HEK293T (cell line): ENCODE measurements at regions not wholly inside any gene's neighbourhood (a gene's known extent, or its start where the extent isn't known, plus 50 kb on each side); places are given as distances from the start of the nearest gene placed in this dataset.

ENCODE experiments used
- BHLHE40 ChIP-seq: fragments of 450-650 bp; IDR thresholded peaks from 2 replicates; pipeline ENCODE4 v1.6.1; 2016; ENCODE audit warnings: mild to moderate bottlenecking, moderate library complexity, borderline replicate concordance
- ELF4 ChIP-seq: fragments of 450-650 bp; IDR thresholded peaks from 2 replicates; pipeline ENCODE4 v1.6.1; 2017; ENCODE audit warnings: antibody characterized with exemption
- FOXA1 ChIP-seq: fragments of 450-650 bp; IDR thresholded peaks from 2 replicates; pipeline ENCODE4 v1.6.1; 2016; ENCODE audit warnings: mild to moderate bottlenecking
- FOXK2 ChIP-seq: fragments of 450-650 bp; IDR thresholded peaks from 2 replicates; pipeline ENCODE4 v1.6.1; 2016; ENCODE audit warnings: mild to moderate bottlenecking
- FOXM1 ChIP-seq: fragments of 450-650 bp; IDR thresholded peaks from 2 replicates; pipeline ENCODE4 v1.6.1; 2017; ENCODE audit warnings: mild to moderate bottlenecking, borderline replicate concordance
- HDGF ChIP-seq: fragments of 450-650 bp; IDR thresholded peaks from 2 replicates; pipeline ENCODE4 v1.6.1; 2017; ENCODE audit warnings: antibody characterized with exemption, borderline replicate concordance
- LEF1 ChIP-seq: fragments of 450-650 bp; IDR thresholded peaks from 2 replicates; pipeline ENCODE4 v1.6.1; 2017; ENCODE audit warnings: mild to moderate bottlenecking, borderline replicate concordance
- SP1 ChIP-seq: fragments of 450-650 bp; IDR thresholded peaks from 2 replicates; pipeline ENCODE4 v1.6.1; 2017
- SUZ12 ChIP-seq: fragments of 450-650 bp; IDR thresholded peaks from 2 replicates; pipeline ENCODE4 v1.6.1; 2016; ENCODE audit warnings: mild to moderate bottlenecking
- ZNF384 ChIP-seq: fragments of 450-650 bp; IDR thresholded peaks from 2 replicates; pipeline ENCODE4 v1.6.1; 2016

GRCh38 chr12:59056966-59057365 is 136.7 kb upstream of the LRIG3 start:
- TF ChIP-seq LEF1: no peak
- TF ChIP-seq FOXM1: no peak
- no peak for TF ChIP-seq ZNF384
- TF ChIP-seq SP1: no peak
- no peak for TF ChIP-seq FOXK2
- TF ChIP-seq BHLHE40: no peak
- TF ChIP-seq ELF4: no peak
- no peak for TF ChIP-seq SUZ12
- TF ChIP-seq HDGF: no peak
- TF ChIP-seq FOXA1: no peak
